Fibroblast of skin of abdomen (primary cell): ENCODE measurements at regions not wholly inside any gene's neighbourhood (a gene's known extent, or its start where the extent isn't known, plus 50 kb on each side); places are given as distances from the start of the nearest gene placed in this dataset.
"Not testable (repeated sequence)": the region's sequence is repeated elsewhere in the genome, so short reads cannot be mapped to it uniquely, and the experiment has no call there.

ENCODE experiments used
- DNase-seq: peaks from one replicate; pipeline ENCODE4 v3.0.0-alpha.2; 2013

- DNase-seq = no peak
These were observed 1410.9 kb upstream of the CDH8 start for GRCh38 chr16:63447121-63447520.

- DNase-seq = no peak
These were observed 1406.0 kb upstream of the CDH8 start for GRCh38 chr16:63442246-63442645.

- DNase-seq = no peak
These were observed 1390.1 kb upstream of the CDH8 start for GRCh38 chr16:63426275-63426870.

- DNase-seq = no peak
These were observed 1386.5 kb upstream of the CDH8 start for GRCh38 chr16:63422715-63423114.

- DNase-seq = no peak
These were observed 1380.5 kb upstream of the CDH8 start for GRCh38 chr16:63416712-63417111.

GRCh38 chr16:63415014-63415413 is 1378.8 kb upstream of the CDH8 start:
- no peak for DNase-seq

DNA sequence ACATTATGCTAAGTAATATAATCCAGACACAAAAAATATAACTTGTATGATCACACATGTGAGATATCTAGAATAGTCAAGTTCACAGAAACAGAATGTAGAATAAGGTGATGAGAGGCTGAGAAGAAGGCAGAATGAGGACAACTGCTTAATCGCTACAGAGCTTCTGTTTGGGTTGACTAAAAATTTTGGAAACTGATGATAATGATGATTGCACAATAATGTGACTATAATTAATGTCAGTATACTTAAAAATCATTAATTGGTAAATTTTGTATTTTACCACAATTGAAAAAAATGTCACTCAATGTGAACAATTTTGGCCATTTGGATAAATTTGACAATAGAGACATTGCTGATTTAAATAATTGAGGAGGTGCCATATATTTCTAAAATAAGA is 1374.4 kb upstream of the CDH8 start:
- DNase-seq = no peak

- no peak for DNase-seq
These were observed 1367.6 kb upstream of the CDH8 start for GRCh38 chr16:63403792-63404191.

DNA sequence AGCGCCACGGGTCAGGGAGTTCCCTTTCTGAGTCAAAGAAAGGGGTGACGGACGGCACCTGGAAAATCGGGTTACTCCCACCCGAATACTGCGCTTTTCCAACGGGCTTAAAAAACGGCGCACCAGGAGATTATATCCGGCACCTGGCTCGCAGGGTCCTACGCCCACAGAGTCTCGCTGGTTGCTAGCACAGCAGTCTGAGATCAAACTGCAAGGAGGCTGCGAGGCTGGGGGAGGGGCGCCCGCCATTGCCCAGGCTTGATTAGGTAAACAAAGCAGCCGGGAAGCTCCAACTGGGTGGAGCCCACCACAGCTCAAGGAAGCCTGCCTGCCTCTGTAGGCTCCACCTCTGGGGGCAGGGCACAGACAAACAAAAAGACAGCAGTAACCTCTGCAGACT is 1352.0 kb upstream of the CDH8 start:
- not testable (repeated sequence) for DNase-seq

DNA sequence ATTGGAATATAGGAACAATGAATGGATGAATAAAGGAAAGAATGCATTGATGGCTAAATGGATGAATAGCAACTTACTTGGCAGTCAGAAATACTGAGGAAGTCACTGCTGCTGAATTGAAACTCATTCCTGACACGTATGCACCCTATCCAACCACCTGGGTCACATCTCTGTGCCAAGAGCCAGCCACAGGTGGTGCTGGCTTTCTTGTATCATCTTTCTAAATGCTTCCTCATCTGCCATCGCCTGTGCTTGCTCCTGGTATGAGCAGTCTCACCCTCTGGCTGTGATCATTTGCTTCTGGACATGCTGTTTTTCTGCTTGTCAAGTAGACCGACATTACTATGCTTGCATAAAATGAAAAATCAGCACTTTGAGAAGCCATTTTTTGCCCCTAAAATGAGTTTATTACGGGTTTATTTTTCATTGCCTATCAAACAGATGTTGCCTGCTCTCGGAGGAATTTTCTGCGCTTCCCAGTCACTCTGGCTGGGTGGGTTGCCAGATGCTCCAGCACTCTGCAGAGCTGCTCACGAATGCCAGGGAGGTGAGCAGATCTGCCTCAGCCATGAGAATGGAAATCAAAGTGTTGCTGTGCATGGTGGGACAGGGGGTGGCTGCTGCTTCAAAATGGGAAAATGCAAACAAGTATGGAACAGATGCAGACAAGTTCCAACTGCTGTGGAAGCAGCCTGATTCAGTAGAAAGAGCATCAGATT is 1349.6 kb upstream of the CDH8 start:
- no peak for DNase-seq

DNA sequence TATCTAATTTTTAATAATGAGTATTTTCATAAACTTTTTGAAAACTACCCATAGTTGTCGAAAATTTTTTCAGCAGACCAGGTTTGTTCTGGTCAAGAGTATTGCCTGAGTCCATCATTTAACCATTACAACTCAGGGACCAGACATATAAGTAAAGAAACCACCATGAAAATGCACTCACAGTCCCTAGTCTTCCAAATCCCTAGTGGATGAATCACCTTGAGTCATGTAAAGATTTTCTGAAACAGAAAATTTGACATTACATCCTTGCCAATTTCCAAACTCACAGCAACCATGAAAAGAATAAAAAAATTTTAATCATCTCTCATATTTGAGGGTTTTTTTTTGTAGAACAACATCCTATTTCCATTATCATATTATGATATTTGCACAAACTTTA is 1337.5 kb upstream of the CDH8 start:
- peak; percentile 60 for DNase-seq

- peak; percentile 46 for DNase-seq
These were observed 1336.6 kb upstream of the CDH8 start for GRCh38 chr16:63372815-63373214.

GRCh38 chr16:63372283-63372682 is 1336.0 kb upstream of the CDH8 start:
- no peak for DNase-seq

DNA sequence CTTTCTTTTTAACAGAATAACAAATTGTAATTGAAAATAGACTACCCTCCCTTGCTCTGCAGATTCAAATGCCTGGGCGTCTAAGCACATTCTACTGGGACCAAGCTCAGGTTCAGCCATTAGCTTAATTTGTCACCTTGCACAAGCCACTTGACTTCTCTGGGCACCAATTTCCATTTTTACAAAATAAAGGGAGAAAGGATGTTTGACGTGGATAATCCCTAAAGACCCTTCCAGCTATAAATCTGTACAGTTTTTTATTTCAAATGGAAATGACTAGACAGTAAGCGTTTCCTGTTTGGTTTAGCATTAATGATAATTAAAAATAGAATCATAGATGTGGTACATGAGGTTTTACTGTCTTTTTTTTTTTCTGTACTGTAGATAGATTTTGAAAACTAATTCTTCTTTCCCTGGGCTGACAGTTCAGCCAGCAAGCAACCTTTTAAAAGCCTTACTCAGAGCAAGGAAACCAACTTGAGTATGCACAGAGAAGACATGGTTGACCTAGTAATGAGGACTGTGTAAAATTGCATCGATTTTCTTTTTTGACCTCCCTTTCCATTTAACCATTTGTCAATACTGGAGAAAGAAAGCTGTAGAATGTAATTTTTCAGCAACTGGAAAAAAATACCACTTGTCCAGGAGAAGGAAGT is 1329.5 kb upstream of the CDH8 start:
- DNase-seq = no peak

GRCh38 chr16:63363738-63364137 is 1327.5 kb upstream of the CDH8 start:
- no peak for DNase-seq

DNA sequence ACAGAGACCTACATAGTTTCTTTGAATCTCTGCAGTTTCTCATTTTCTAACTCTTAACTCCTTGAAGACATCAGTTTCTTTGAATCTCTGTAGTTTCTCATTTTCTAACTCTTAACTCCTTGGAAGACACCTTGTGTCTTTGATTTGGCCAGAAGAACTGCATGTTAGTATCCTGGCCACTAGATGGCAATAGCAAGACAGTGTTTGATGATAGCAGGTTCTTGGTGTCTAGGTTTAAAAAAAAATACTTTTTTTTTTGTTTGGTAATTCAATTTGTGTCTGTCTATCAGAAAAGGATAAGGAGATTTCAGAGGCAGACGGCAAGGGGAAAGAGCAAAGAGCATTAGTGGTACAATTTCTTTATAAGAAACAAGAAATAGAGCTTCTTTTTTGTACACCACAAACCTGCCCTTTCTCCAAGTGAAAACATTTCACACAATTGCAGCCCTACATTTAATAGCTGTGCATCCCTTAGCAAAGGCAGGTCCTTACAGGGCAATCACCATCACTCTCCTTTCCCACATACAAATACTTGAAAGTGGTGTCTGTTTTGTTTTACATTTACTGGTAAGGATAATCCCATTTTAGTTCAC is 1324.9 kb upstream of the CDH8 start:
- DNase-seq = peak; percentile 59

DNA sequence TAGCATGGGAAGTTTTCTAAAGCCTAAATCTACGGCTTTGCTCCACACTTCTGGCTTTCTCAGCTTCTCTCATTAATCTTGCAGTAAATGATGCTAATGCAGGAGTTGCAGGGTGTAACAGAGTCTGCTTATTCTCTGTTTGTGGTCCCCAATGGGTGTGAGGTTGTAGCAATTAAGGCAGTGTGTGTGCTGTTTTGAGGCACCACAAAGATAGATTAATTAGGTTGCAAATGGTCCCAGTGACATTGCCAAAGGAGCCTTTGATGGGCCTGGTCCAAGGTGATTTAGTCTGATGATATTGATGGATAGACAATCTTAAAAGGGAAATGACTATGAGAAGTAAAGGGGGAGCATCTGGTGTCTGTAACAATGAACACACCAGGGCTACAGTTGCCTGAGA is 1313.7 kb upstream of the CDH8 start:
- no peak for DNase-seq

DNA sequence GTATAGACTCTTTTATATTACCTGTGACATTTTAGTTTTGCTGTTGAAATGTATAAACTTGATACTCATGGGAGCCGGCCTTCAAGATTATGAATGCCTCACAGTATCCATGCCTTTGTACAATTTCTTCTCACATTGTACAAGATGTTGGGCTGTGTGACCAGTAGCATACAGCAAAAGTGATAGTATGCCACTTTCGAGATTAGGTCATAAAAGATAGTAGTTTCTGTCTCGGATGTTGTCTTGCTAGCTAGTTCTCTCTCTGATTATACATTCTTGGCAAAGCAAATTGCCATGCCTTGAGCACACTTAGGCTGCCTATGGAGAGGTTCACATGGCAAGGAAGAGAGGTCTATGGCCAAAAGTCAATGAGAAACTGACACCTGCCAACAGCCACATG is 1309.8 kb upstream of the CDH8 start:
- no peak for DNase-seq

DNA sequence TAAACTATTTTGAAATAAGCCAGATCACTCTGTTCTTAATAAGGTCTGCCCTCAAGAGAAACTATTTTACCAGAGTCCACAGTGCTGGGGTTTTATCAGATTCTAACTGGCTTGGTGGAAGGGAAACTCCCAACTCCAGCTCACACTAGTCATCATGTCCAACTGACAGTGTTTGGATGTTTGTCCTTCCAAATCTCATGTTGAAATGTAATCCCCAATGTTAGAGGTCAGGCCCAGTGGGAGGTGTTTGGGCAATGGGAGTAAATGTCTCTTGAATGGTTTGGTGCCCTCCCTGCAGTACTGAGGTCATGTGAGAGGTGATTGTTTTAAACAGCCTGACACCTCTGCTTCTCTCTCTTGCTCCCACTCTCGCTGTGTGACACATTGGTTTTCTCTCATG is 1301.0 kb upstream of the CDH8 start:
- DNase-seq = no peak

GRCh38 chr16:63331111-63331510 is 1294.9 kb upstream of the CDH8 start:
- DNase-seq = no peak

GRCh38 chr16:63326736-63327339 is 1290.6 kb upstream of the CDH8 start:
- DNase-seq = no peak

DNA sequence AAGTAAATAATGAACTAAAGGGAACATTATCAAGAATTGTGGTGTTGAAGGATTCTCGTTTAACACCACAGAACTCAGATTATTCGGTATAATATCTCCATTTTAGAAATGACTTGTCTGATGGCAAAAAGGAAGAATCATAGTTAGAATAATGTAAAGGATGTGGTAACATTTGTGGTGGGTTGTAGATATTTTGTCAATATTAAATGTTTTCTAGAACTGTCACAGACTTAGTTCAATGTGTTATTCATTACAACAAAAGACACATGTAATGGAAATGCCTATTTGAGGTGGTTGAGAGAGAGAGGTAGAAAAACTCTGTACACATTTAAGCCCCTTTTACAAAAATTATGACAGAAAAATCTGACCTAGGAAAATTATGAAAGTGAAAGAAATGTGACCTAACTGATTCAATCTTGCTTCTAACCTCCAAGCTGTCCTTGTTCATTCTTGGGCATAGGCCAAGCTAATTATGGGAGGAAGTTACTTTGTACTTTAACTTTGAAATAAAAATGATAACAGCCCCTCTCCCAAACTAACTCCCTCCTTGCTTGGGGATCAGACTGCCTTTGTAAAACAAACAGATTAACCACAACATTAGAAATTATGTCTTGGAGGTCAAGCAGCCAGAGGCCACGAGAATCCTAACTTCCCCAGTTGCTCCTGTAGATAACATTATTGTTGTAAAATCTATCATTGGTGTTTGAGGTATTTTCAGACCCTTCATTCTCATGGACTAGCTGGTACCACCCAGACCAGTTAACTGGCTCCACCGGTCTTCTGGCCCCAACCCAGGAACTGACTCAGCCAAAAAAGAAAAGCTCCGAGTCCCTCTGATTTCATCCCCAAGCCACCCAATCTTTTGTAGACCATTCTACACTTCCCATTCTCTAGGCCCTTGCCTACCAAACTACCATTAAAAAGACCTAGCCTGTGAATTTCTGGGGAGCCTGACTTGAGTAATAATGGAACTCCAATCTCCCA is 1287.8 kb upstream of the CDH8 start:
- DNase-seq = peak; percentile 28
